CD4-positive, alpha-beta T cell (primary cell): ENCODE measurements at regions not wholly inside any gene's neighbourhood (a gene's known extent, or its start where the extent isn't known, plus 50 kb on each side); places are given as distances from the start of the nearest gene placed in this dataset.

ENCODE experiments used
- ATAC-seq: fragments of 200-7000 bp; cut with Tn5 transposase; one replicate; pipeline ENCODE4 v1.10.0; 2022; ENCODE audit warnings: mild to moderate bottlenecking; ENCODE audit not compliant: poor library complexity
- CTCF ChIA-PET: fragments of 350-600 bp; sonication (Branson Sonifier 250); formaldehyde crosslinking; loops from one replicate; lab custom pipeline; 2021; ENCODE audit warnings: antibody characterized with exemption, inconsistent platforms; lab: Charles Lee
- POLR2A ChIA-PET: fragments of 350-600 bp; sonication (Branson Sonifier 250); formaldehyde crosslinking; loops from one replicate; lab custom pipeline; 2021; ENCODE audit warnings: antibody characterized with exemption, inconsistent platforms; lab: Charles Lee
- DNase-seq, 14 experiments: peaks; one replicate each; pipeline ENCODE4 v3.0.0-alpha.2; 2013 to 2020; ENCODE audit warnings: mixed read lengths in 2 of 14
- H3K27ac ChIP-seq, 2 donors: one replicate each; pipeline versions ENCODE4 v1.5.1 to v1.7.0; 2013; ENCODE audit warnings: low read length in 2 of 2, low read depth in 1 of 2, mild to moderate bottlenecking in 1 of 2
- H3K27me3 ChIP-seq, 2 experiments: 1 replicate in 1 of 2; 2 replicates in 1 of 2; pipeline versions ENCODE4 v1.6.1 to v1.7.0; 2013; ENCODE audit warnings: low read length in 2 of 2, control low read depth in 1 of 2, mild to moderate bottlenecking in 1 of 2, moderate library complexity in 1 of 2; ENCODE audit not compliant: insufficient read depth in 2 of 2, control insufficient read depth in 1 of 2
- H3K36me3 ChIP-seq: one replicate; pipeline ENCODE4 v1.6.1; 2013; ENCODE audit warnings: low read length, control low read depth; ENCODE audit not compliant: insufficient read depth
- H3K4me1 ChIP-seq: one replicate; pipeline ENCODE4 v1.6.1; 2013; ENCODE audit warnings: low read length, control low read depth; ENCODE audit not compliant: insufficient read depth
- H3K4me3 ChIP-seq: one replicate; pipeline ENCODE4 v1.5.1; 2013; ENCODE audit warnings: mild to moderate bottlenecking, low read length, moderate library complexity
- H3K9me3 ChIP-seq, 2 experiments: 1 replicate in 1 of 2; 2 replicates in 1 of 2; pipeline versions ENCODE4 v1.6.1 to v1.7.0; 2013; ENCODE audit warnings: low read length in 2 of 2, mild to moderate bottlenecking in 2 of 2, control low read depth in 1 of 2, moderate library complexity in 1 of 2; ENCODE audit not compliant: control insufficient read depth in 1 of 2, insufficient read depth in 1 of 2
- H3K27ac Mint-ChIP-seq: one replicate; pipeline ENCODE4 v1.8.0; 2020; ENCODE audit warnings: mixed read lengths
- H3K27me3 Mint-ChIP-seq: one replicate; pipeline ENCODE4 v1.8.0; 2021; ENCODE audit warnings: mixed read lengths
- H3K36me3 Mint-ChIP-seq: one replicate; pipeline ENCODE4 v1.8.0; 2021; ENCODE audit warnings: low read depth, mixed read lengths
- H3K4me1 Mint-ChIP-seq: one replicate; pipeline ENCODE4 v1.8.0; 2021; ENCODE audit warnings: low read depth, mixed read lengths
- H3K4me3 Mint-ChIP-seq: one replicate; pipeline ENCODE4 v1.8.0; 2020; ENCODE audit warnings: mild to moderate bottlenecking, mixed read lengths
- H3K9me3 Mint-ChIP-seq: one replicate; pipeline ENCODE4 v1.8.0; 2020; ENCODE audit warnings: mixed read lengths
- CTCF ChIP-seq: fragments of 200-600 bp; IDR thresholded peaks from one replicate; pipeline ENCODE4 v1.8.0; 2022; ENCODE audit warnings: antibody characterized with exemption, mild to moderate bottlenecking
- intact Hi-C, 2 experiments: fragments of 100-400 bp; cut with DNase I in 1 of 2; cut with micrococcal nuclease in 1 of 2; formaldehyde crosslinking; loops; one replicate each; pipeline versions ENCODE4 v1.15.1 to v1.9.0; 2023 to 2025; cut with DNase I, micrococcal nuclease

GRCh38 chr15:27694506-27695087, 404.5 kb downstream of the OCA2 start:
- ChIA-PET POLR2A (no interaction called here), CTCF (no interaction called here)
- no peak for TF ChIP-seq CTCF
- Histone ChIP-seq H3K4me3 (no peak overlapping the region), H3K27ac (no peak overlapping the region), H3K9me3 (peaks cover 0 to 33% of the 10 kb centered on the region in 2 experiments), H3K4me1 (no peaks in the 10 kb centered on the region), H3K27me3 (no peaks in the 10 kb centered on the region), H3K36me3 (no peaks in the 10 kb centered on the region)
- Mint-ChIP-seq H3K4me3 (no peak overlapping the region), H3K27ac (no peak overlapping the region), H3K36me3 (no peaks in the 10 kb centered on the region), H3K27me3 (no peaks in the 10 kb centered on the region), H3K9me3 (peaks cover 5% of the 10 kb centered on the region), H3K4me1 (no peaks in the 10 kb centered on the region)
- ATAC-seq, result no peak
- no peak for DNase-seq
- intact Hi-C loops, result no loop called here

DNA sequence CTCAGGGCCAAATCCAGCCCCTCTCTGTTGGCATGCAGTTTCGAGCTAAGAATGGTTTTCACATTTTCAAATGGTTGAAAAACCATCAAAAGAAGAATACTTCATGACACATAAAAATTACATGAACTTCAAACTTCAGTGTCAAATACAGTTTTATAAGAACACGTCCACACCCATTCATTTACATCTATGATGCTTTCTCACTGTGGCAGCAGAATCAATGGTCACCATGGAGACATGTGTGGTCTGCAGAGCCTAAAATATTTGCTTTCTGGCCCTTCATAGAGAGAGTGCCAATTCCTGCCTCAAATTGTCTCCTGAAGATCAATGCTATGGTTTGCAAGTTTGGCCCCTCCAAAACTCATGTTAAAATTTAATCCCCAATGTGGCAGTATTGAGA, 405.8 kb downstream of the OCA2 start:
- Histone ChIP-seq H3K4me3 (no peak overlapping the region), H3K9me3 (peaks cover 0 to 27% of the 10 kb centered on the region in 2 experiments), H3K36me3 (no peaks in the 10 kb centered on the region), H3K27ac (no peak overlapping the region), H3K4me1 (no peaks in the 10 kb centered on the region), H3K27me3 (no peaks in the 10 kb centered on the region)
- ATAC-seq (no peak), DNase-seq (no peak)
- CTCF ChIA-PET, result no interaction called here
- Mint-ChIP-seq H3K27ac (no peak overlapping the region), H3K9me3 (peaks cover 5% of the 10 kb centered on the region), H3K4me1 (no peaks in the 10 kb centered on the region), H3K4me3 (no peak overlapping the region), H3K27me3 (no peaks in the 10 kb centered on the region), H3K36me3 (no peaks in the 10 kb centered on the region)
- POLR2A ChIA-PET, result no interaction called here
- intact Hi-C loops, result no loop called here
- TF ChIP-seq CTCF, result no peak

DNA sequence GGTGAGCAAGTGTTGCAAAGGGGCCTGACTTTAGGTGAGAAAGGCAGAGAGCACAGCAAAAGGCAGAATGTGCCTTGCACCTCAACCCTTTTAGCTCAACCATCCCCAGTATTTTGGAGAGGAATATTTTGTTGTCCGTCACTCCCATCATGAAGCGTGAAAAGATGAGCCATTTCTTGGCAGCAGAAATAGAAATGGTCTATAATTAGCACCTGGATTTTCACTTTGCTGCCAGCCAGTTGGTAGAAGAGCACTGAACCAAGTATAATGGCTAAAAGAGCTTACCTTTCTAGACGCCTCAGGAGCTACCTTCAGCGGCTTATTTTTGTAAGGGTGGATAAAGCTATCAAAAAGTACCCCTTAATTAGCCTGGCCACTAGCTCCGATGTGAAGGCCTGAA, 406.7 kb downstream of the OCA2 start:
- intact Hi-C loops, result no loop called here
- H3K27ac ChIP-seq, result no peak overlapping the region
- Mint-ChIP-seq H3K4me1 (no peaks in the 10 kb centered on the region), H3K4me3 (no peak overlapping the region), H3K9me3 (peaks cover 5% of the 10 kb centered on the region), H3K27me3 (no peaks in the 10 kb centered on the region), H3K27ac (no peak overlapping the region), H3K36me3 (no peaks in the 10 kb centered on the region)
- POLR2A ChIA-PET, result no interaction called here
- no peaks in the 10 kb centered on the region for H3K4me1 ChIP-seq
- H3K4me3 ChIP-seq, result no peak overlapping the region
- no peaks in the 10 kb centered on the region for H3K27me3 ChIP-seq
- H3K9me3 ChIP-seq, result peaks cover 0 to 24% of the 10 kb centered on the region in 2 experiments
- no peaks in the 10 kb centered on the region for H3K36me3 ChIP-seq
- DNase-seq (no peak), ATAC-seq (no peak)
- no peak for TF ChIP-seq CTCF
- CTCF ChIA-PET, result no interaction called here
